Activated CD4-positive, alpha-beta T cell treated with anti-CD3 and anti-CD28 coated beads, Interleukin-2, amount 10 ng/mL, durations not matched to agents 24 days and 14 days (primary cell): ENCODE measurements at regions not wholly inside any gene's neighbourhood (a gene's known extent, or its start where the extent isn't known, plus 50 kb on each side); places are given as distances from the start of the nearest gene placed in this dataset.
"Not testable (repeated sequence)": the region's sequence is repeated elsewhere in the genome, so short reads cannot be mapped to it uniquely, and the experiment has no call there.

Experiments used
- DNase-seq: peaks from one replicate; pipeline ENCODE4 v3.0.0; 2022
- H3K27ac Mint-ChIP-seq: one replicate; pipeline ENCODE4 v1.8.0; 2022; ENCODE audit warnings: mild to moderate bottlenecking, mixed read lengths
- H3K27me3 Mint-ChIP-seq: one replicate; pipeline ENCODE4 v1.8.0; 2022; ENCODE audit warnings: mixed read lengths
- H3K36me3 Mint-ChIP-seq: one replicate; pipeline ENCODE4 v1.8.0; 2022; ENCODE audit warnings: low read depth, mild to moderate bottlenecking, mixed read lengths
- H3K4me1 Mint-ChIP-seq: one replicate; pipeline ENCODE4 v1.8.0; 2021; ENCODE audit warnings: mixed read lengths
- H3K4me3 Mint-ChIP-seq: one replicate; pipeline ENCODE4 v1.8.0; 2022; ENCODE audit warnings: mild to moderate bottlenecking, moderate library complexity, mixed read lengths
- H3K9me3 Mint-ChIP-seq: one replicate; pipeline ENCODE4 v1.8.0; 2021; ENCODE audit warnings: mixed read lengths
- intact Hi-C: fragments of 100-400 bp; cut with micrococcal nuclease; formaldehyde crosslinking; loops from one replicate; pipeline ENCODE4 v1.15.1; 2023

- Mint-ChIP-seq H3K27me3 (no peaks in the 10 kb centered on the region), H3K4me1 (no peaks in the 10 kb centered on the region), H3K4me3 (no peak overlapping the region), H3K9me3 (no peaks in the 10 kb centered on the region), H3K27ac (no peak overlapping the region), H3K36me3 (no peaks in the 10 kb centered on the region)
- intact Hi-C loops, result no loop called here
- no peak for DNase-seq
These were observed 141.2 kb upstream of the KLHL1 start for GRCh38 chr13:70249332-70250064.

GRCh38 chr13:70237131-70237530 is 128.9 kb upstream of the KLHL1 start:
- H3K27me3 Mint-ChIP-seq, result no peaks in the 10 kb centered on the region
- H3K27ac Mint-ChIP-seq, result no peak overlapping the region
- no peak for DNase-seq
- no peaks in the 10 kb centered on the region for H3K4me1 Mint-ChIP-seq
- intact Hi-C loops, result no loop called here
- H3K9me3 Mint-ChIP-seq, result no peaks in the 10 kb centered on the region
- H3K36me3 Mint-ChIP-seq, result no peaks in the 10 kb centered on the region
- H3K4me3 Mint-ChIP-seq, result no peak overlapping the region

- H3K27ac Mint-ChIP-seq, result no peak overlapping the region
- H3K27me3 Mint-ChIP-seq, result no peaks in the 10 kb centered on the region
- no peaks in the 10 kb centered on the region for H3K9me3 Mint-ChIP-seq
- no peak for DNase-seq
- H3K4me3 Mint-ChIP-seq, result no peak overlapping the region
- H3K36me3 Mint-ChIP-seq, result no peaks in the 10 kb centered on the region
- intact Hi-C loops, result no loop called here
- no peaks in the 10 kb centered on the region for H3K4me1 Mint-ChIP-seq
These were observed 127.3 kb upstream of the KLHL1 start for GRCh38 chr13:70235565-70235964.

- Mint-ChIP-seq H3K9me3 (peaks cover 3% of the 10 kb centered on the region), H3K36me3 (no peaks in the 10 kb centered on the region), H3K27me3 (no peaks in the 10 kb centered on the region), H3K27ac (no peak overlapping the region), H3K4me1 (no peaks in the 10 kb centered on the region), H3K4me3 (no peak overlapping the region)
- intact Hi-C loops, result no loop called here
- DNase-seq, result no peak
These were observed 115.7 kb upstream of the KLHL1 start for GRCh38 chr13:70223911-70224310.

- H3K9me3 Mint-ChIP-seq, result peaks cover 3% of the 10 kb centered on the region
- H3K4me3 Mint-ChIP-seq, result no peak overlapping the region
- H3K36me3 Mint-ChIP-seq, result no peaks in the 10 kb centered on the region
- no peak overlapping the region for H3K27ac Mint-ChIP-seq
- DNase-seq, result no peak
- no peaks in the 10 kb centered on the region for H3K4me1 Mint-ChIP-seq
- H3K27me3 Mint-ChIP-seq, result no peaks in the 10 kb centered on the region
- intact Hi-C loops, result no loop called here
These were observed 114.7 kb upstream of the KLHL1 start for GRCh38 chr13:70222926-70223325.

GRCh38 chr13:70218618-70219017 is 110.4 kb upstream of the KLHL1 start:
- intact Hi-C loops, result no loop called here
- H3K27me3 Mint-ChIP-seq, result no peaks in the 10 kb centered on the region
- no peaks in the 10 kb centered on the region for H3K4me1 Mint-ChIP-seq
- H3K9me3 Mint-ChIP-seq, result no peaks in the 10 kb centered on the region
- H3K36me3 Mint-ChIP-seq, result no peaks in the 10 kb centered on the region
- no peak for DNase-seq
- no peak overlapping the region for H3K27ac Mint-ChIP-seq
- H3K4me3 Mint-ChIP-seq, result no peak overlapping the region

- H3K27ac Mint-ChIP-seq, H3K4me1 Mint-ChIP-seq, H3K27me3 Mint-ChIP-seq, DNase-seq, H3K9me3 Mint-ChIP-seq, intact Hi-C loops, H3K4me3 Mint-ChIP-seq, H3K36me3 Mint-ChIP-seq: not testable (repeated sequence)
These were observed 100.7 kb upstream of the KLHL1 start for GRCh38 chr13:70208968-70209367.

- H3K27ac Mint-ChIP-seq, result no peak overlapping the region
- H3K4me1 Mint-ChIP-seq, result no peaks in the 10 kb centered on the region
- peaks cover 4% of the 10 kb centered on the region for H3K9me3 Mint-ChIP-seq
- DNase-seq, result no peak
- H3K36me3 Mint-ChIP-seq, result no peaks in the 10 kb centered on the region
- H3K27me3 Mint-ChIP-seq, result no peaks in the 10 kb centered on the region
- intact Hi-C loops, result no loop called here
- no peak overlapping the region for H3K4me3 Mint-ChIP-seq
These were observed 98.4 kb upstream of the KLHL1 start for GRCh38 chr13:70206671-70207070.

GRCh38 chr13:70203661-70204229 is 95.5 kb upstream of the KLHL1 start:
- no peak for DNase-seq
- H3K4me3 Mint-ChIP-seq, result no peak overlapping the region

GRCh38 chr13:70191034-70191433 is 82.8 kb upstream of the KLHL1 start:
- Mint-ChIP-seq H3K36me3 (no peaks in the 10 kb centered on the region), H3K27me3 (no peaks in the 10 kb centered on the region), H3K9me3 (peaks cover 3% of the 10 kb centered on the region), H3K4me1 (no peaks in the 10 kb centered on the region), H3K27ac (no peak overlapping the region), H3K4me3 (no peak overlapping the region)
- intact Hi-C loops, result no loop called here
- DNase-seq, result no peak

More at GRCh38 chr13:70203661-70204229, 95.5 kb upstream of the KLHL1 start:
- Mint-ChIP-seq H3K9me3 (no peaks in the 10 kb centered on the region), H3K4me1 (no peaks in the 10 kb centered on the region), H3K36me3 (no peaks in the 10 kb centered on the region), H3K27me3 (no peaks in the 10 kb centered on the region), H3K27ac (no peak overlapping the region)
- intact Hi-C loops, result no loop called here

- intact Hi-C loops, result no loop called here
- no peak overlapping the region for H3K4me3 Mint-ChIP-seq
- DNase-seq, result no peak
- H3K27ac Mint-ChIP-seq, result no peak overlapping the region
- no peaks in the 10 kb centered on the region for H3K27me3 Mint-ChIP-seq
- no peaks in the 10 kb centered on the region for H3K9me3 Mint-ChIP-seq
- no peaks in the 10 kb centered on the region for H3K4me1 Mint-ChIP-seq
- no peaks in the 10 kb centered on the region for H3K36me3 Mint-ChIP-seq
These were observed 81.7 kb upstream of the KLHL1 start for GRCh38 chr13:70189981-70190380.

- Mint-ChIP-seq H3K9me3 (no peaks in the 10 kb centered on the region), H3K4me3 (no peak overlapping the region), H3K27ac (no peak overlapping the region), H3K36me3 (no peaks in the 10 kb centered on the region), H3K4me1 (no peaks in the 10 kb centered on the region), H3K27me3 (no peaks in the 10 kb centered on the region)
- no peak for DNase-seq
- intact Hi-C loops, result no loop called here
These were observed 80.3 kb upstream of the KLHL1 start for GRCh38 chr13:70188567-70188966.

- Mint-ChIP-seq H3K4me3 (no peak overlapping the region), H3K27ac (no peak overlapping the region), H3K27me3 (no peaks in the 10 kb centered on the region), H3K36me3 (no peaks in the 10 kb centered on the region), H3K9me3 (no peaks in the 10 kb centered on the region), H3K4me1 (no peaks in the 10 kb centered on the region)
- intact Hi-C loops, result no loop called here
- DNase-seq, result no peak
These were observed 74.8 kb upstream of the KLHL1 start for GRCh38 chr13:70183041-70183440.
